HepG2 (cell line): ENCODE measurements at regions not wholly inside any gene's neighbourhood (a gene's known extent, or its start where the extent isn't known, plus 50 kb on each side); places are given as distances from the start of the nearest gene placed in this dataset.

ENCODE experiments used
- ATAC-seq: fragments of 200-7000 bp; cut with Tn5 transposase; 3 replicates; pipeline ENCODE4 v1.9.1; 2020; ENCODE audit warnings: mild to moderate bottlenecking, moderate library complexity
- BruUV-seq: library from RNA; stranded (reverse); fragments of 400-500 nt; replicated peaks from 2 replicates; lab custom pipeline; 2021; lab: Mats Ljungman, UMichigan
- CTCF ChIA-PET: fragments of 300-600 bp; formaldehyde crosslinking; extraction: SDS; loops from one replicate; lab custom pipeline; 2021; ENCODE audit warnings: low total read pairs, inconsistent platforms, low intra/inter-chr PET ratio; lab: Yijun Ruan, JAX
- POLR2A ChIA-PET: fragments of 350-600 bp; sonication (Branson Sonifier 250); formaldehyde crosslinking; loops from one replicate; lab custom pipeline; 2020; ENCODE audit warnings: antibody characterized with exemption, inconsistent platforms; lab: Yijun Ruan, JAX
- DNase-seq: peaks from one replicate; pipeline ENCODE4 v3.0.0-alpha.2; 2015; ENCODE audit warnings: low spot score
- FAIRE-seq: peaks from 3 replicates; lab custom pipeline; 2011; peaks lifted over from hg19 to GRCh38; lab: Jason Lieb, UNC
- H2AFZ ChIP-seq: one replicate; pipeline ENCODE4 v1.6.1; 2011; ENCODE audit warnings: low read length, inconsistent platforms
- H3K27ac ChIP-seq: fragments of 300-600 bp; 3 replicates; pipeline ENCODE4 v1.8.0; 2011; ENCODE audit warnings: mixed run types, mild to moderate bottlenecking, mixed read lengths, low read length, inconsistent platforms; ENCODE audit not compliant: insufficient read depth; ENCODE audit errors: extremely low read length
- H3K27me3 ChIP-seq, 2 experiments: fragments of 200-600 bp in 1 of 2; 2 replicates in 1 of 2; 3 replicates in 1 of 2; pipeline versions ENCODE4 v1.6.0 to v1.8.0; 2011; ENCODE audit warnings: low read length in 2 of 2, mild to moderate bottlenecking in 2 of 2, moderate library complexity in 2 of 2, inconsistent platforms in 1 of 2; ENCODE audit not compliant: insufficient read depth in 2 of 2, control insufficient read depth in 1 of 2
- H3K36me3 ChIP-seq, 2 experiments: fragments of 200-600 bp in 1 of 2; replicated peaks in 1 of 2; 2 replicates in 1 of 2; 3 replicates in 1 of 2; pipeline versions ENCODE4 v1.5.1 to v1.8.0; 2011; ENCODE audit warnings: low read length in 2 of 2, inconsistent platforms in 1 of 2; ENCODE audit not compliant: insufficient read depth in 2 of 2, control insufficient read depth in 1 of 2
- H3K4me1 ChIP-seq: 2 replicates; pipeline ENCODE4 v1.5.1; 2012; ENCODE audit warnings: low read length, inconsistent platforms; ENCODE audit not compliant: insufficient read depth
- H3K4me2 ChIP-seq: 2 replicates; pipeline ENCODE4 v1.6.0; 2011; ENCODE audit warnings: low read depth, low read length, inconsistent platforms
- H3K4me3 ChIP-seq, 3 experiments: fragments of 200-600 bp in 1 of 3; sonication (generic), shearing (Covaris generic) in 1 of 3; replicated peaks in 1 of 3; 2 replicates each; pipeline ENCODE4 v1.5.1; 2011 to 2016; ENCODE audit warnings: low read length in 3 of 3, inconsistent platforms in 2 of 3, low read depth in 2 of 3, mild to moderate bottlenecking in 2 of 3, control low read depth in 1 of 3, mixed read lengths in 1 of 3; ENCODE audit not compliant: insufficient read depth in 1 of 3
- H3K79me2 ChIP-seq: one replicate; pipeline ENCODE4 v1.6.1; 2011; ENCODE audit warnings: low read length, inconsistent platforms; ENCODE audit not compliant: insufficient read depth
- H3K9ac ChIP-seq: 2 replicates; pipeline ENCODE4 v1.6.0; 2011; ENCODE audit warnings: mild to moderate bottlenecking, low read depth, low read length, inconsistent platforms; ENCODE audit not compliant: insufficient read depth
- H3K9me3 ChIP-seq: 2 replicates; pipeline ENCODE4 v1.5.1; 2012; ENCODE audit warnings: mild to moderate bottlenecking, low read length
- H4K20me1 ChIP-seq: 2 replicates; pipeline ENCODE4 v1.6.0; 2011; ENCODE audit warnings: inconsistent platforms, mild to moderate bottlenecking, low read length, moderate library complexity; ENCODE audit not compliant: insufficient read depth
- GABPB1 ChIP-seq: IDR thresholded peaks from 2 replicates; pipeline ENCODE4 v1.6.1; 2016; ENCODE audit warnings: mild to moderate bottlenecking, missing genetic modification reagents, moderate library complexity, missing compliant biosample characterization
- MTA1 ChIP-seq: sonication (generic); formaldehyde crosslinking; IDR thresholded peaks from 2 replicates; pipeline ENCODE4 v1.4.0; 2020; ENCODE audit warnings: missing genetic modification reagents, mild to moderate bottlenecking, borderline replicate concordance
- NFYC ChIP-seq: IDR thresholded peaks from 2 replicates; pipeline ENCODE4 v1.6.1; 2016; ENCODE audit warnings: missing genetic modification reagents, missing compliant biosample characterization
- NKX3-1 ChIP-seq: sonication (generic); formaldehyde crosslinking; IDR thresholded peaks from 2 replicates; pipeline ENCODE4 v1.5.0; 2020; ENCODE audit warnings: missing genetic modification reagents
- NR2F6 ChIP-seq, 2 experiments: IDR thresholded peaks; 2 replicates each; pipeline ENCODE4 v1.6.1; 2016; ENCODE audit warnings: antibody characterized with exemption in 1 of 2, mild to moderate bottlenecking in 1 of 2
- RCOR2 ChIP-seq: IDR thresholded peaks from 2 replicates; pipeline ENCODE4 v1.6.1; 2016; ENCODE audit warnings: missing biosample characterization, missing genetic modification reagents
- RFX3 ChIP-seq: IDR thresholded peaks from 2 replicates; pipeline ENCODE4 v1.6.1; 2016; ENCODE audit warnings: missing biosample characterization, missing genetic modification reagents
- SMYD3 ChIP-seq: sonication (generic); formaldehyde crosslinking; IDR thresholded peaks from 2 replicates; pipeline ENCODE4 v1.8.1; 2023; ENCODE audit warnings: mild to moderate bottlenecking, missing genetic modification reagents
- U2AF2 ChIP-seq: fragments of 200-400 bp; formaldehyde crosslinking; IDR thresholded peaks from 2 replicates; pipeline ENCODE4 v1.6.1; 2017; ENCODE audit warnings: low read depth, mild to moderate bottlenecking, low read length
- ZNF124 ChIP-seq: sonication (generic); formaldehyde crosslinking; IDR thresholded peaks from 2 replicates; pipeline ENCODE4 v1.4.0; 2020; ENCODE audit warnings: missing genetic modification reagents
- ZNF230 ChIP-seq: sonication (generic); formaldehyde crosslinking; IDR thresholded peaks from 2 replicates; pipeline ENCODE4 v1.4.0; 2020; ENCODE audit warnings: mild to moderate bottlenecking, missing genetic modification reagents
- ZNF746 ChIP-seq: sonication (generic); formaldehyde crosslinking; IDR thresholded peaks from 2 replicates; pipeline ENCODE4 v1.8.0; 2022; ENCODE audit warnings: mild to moderate bottlenecking, missing genetic modification reagents
- WGBS: methylation state at CpG from one replicate; pipeline ENCODE4 v1.1.6; 2017; ENCODE audit warnings: low lambda C conversion rate; 5-methylcytosine and 5-hydroxymethylcytosine counted together
- in situ Hi-C: cut with HindIII; loops from 2 replicates; pipeline ENCODE4 v1.10.0; 2017; ENCODE audit warnings: low pct_unique_long_range_greater_than_20kb; ENCODE audit not compliant: extremely low pct_ligation_motif_present
- intact Hi-C: fragments of 100-400 bp; cut with micrococcal nuclease; formaldehyde crosslinking; loops from one replicate; pipeline ENCODE4 v1.10.0; 2022; ENCODE audit not compliant: unreplicated experiment
- TF ChIP-seq, protein P1 (sequence below): sonication (generic); formaldehyde crosslinking; IDR thresholded peaks from 2 replicates; pipeline ENCODE4 v1.4.0; 2020; ENCODE audit warnings: mild to moderate bottlenecking, missing genetic modification reagents, borderline replicate concordance
- TF ChIP-seq, protein P2 (sequence below): sonication (generic); formaldehyde crosslinking; IDR thresholded peaks from 2 replicates; pipeline ENCODE4 v1.4.0; 2020; ENCODE audit warnings: mild to moderate bottlenecking, missing genetic modification reagents
- TF ChIP-seq, protein P3 (sequence below): sonication (generic); formaldehyde crosslinking; IDR thresholded peaks from 2 replicates; pipeline ENCODE4 v1.5.1; 2020; ENCODE audit warnings: mild to moderate bottlenecking, missing genetic modification reagents, borderline replicate concordance
- TF ChIP-seq, protein P4 (sequence below): sonication (generic); formaldehyde crosslinking; IDR thresholded peaks from 2 replicates; pipeline ENCODE4 v1.4.0; 2020; ENCODE audit warnings: missing genetic modification reagents, borderline replicate concordance
- TF ChIP-seq, protein P5 (sequence below): fragments of 450-650 bp; IDR thresholded peaks from 2 replicates; pipeline ENCODE4 v1.6.1; 2017

DNA sequence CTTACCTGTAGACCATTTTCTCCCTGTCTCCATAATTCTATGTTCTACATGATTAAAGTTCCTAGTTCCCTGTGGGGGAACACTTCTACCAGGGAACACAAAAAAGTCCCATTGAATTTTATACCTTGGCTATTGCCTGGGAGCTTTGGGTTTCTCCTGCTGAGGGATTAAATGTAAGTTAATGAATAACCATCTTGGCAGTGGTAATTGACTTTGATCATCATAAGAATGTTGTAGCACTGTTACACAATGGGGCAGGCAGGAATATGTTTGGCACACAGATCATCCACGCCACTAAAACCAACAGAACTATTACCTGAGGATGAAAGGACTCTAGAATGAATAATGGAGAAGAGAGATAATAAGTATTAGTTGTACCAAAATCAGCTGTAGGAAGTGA lies 1106.2 kb upstream of the GJE1 start:
- Histone ChIP-seq H2AFZ (no peak overlapping the region), H3K9me3 (peaks cover 27% of the 10 kb centered on the region), H3K9ac (no peak overlapping the region), H4K20me1 (no peaks in the 10 kb centered on the region), H3K27ac (no peak overlapping the region), H3K27me3 (no peaks in the 10 kb centered on the region), H3K79me2 (no peaks in the 10 kb centered on the region), H3K4me2 (no peak overlapping the region), H3K4me3 (no peak overlapping the region), H3K4me1 (peaks cover 17% of the 10 kb centered on the region), H3K36me3 (no peaks in the 10 kb centered on the region)
- WGBS: 0% methylated on average over 1 of the region's 1 CpG
- DNase-seq (peak; percentile 81), ATAC-seq (peak; percentile 93), FAIRE-seq (peak; percentile 47)
- in situ Hi-C loops (no loop called here), intact Hi-C loops (loop anchor here (2.0 kb wide), 1 partner anchor 50 kb away; no protein-coding TSS in a partner anchor)
- POLR2A ChIA-PET: interaction anchor here (0.6 kb wide), 1 partner anchor 354 kb away, joined by 4 read pairs; no protein-coding TSS in a partner anchor
- no TSS peak for BruUV-seq
- CTCF ChIA-PET: no interaction called here
- no peak for TF ChIP-seq MTA1
- TF ChIP-seq, protein P1, sequence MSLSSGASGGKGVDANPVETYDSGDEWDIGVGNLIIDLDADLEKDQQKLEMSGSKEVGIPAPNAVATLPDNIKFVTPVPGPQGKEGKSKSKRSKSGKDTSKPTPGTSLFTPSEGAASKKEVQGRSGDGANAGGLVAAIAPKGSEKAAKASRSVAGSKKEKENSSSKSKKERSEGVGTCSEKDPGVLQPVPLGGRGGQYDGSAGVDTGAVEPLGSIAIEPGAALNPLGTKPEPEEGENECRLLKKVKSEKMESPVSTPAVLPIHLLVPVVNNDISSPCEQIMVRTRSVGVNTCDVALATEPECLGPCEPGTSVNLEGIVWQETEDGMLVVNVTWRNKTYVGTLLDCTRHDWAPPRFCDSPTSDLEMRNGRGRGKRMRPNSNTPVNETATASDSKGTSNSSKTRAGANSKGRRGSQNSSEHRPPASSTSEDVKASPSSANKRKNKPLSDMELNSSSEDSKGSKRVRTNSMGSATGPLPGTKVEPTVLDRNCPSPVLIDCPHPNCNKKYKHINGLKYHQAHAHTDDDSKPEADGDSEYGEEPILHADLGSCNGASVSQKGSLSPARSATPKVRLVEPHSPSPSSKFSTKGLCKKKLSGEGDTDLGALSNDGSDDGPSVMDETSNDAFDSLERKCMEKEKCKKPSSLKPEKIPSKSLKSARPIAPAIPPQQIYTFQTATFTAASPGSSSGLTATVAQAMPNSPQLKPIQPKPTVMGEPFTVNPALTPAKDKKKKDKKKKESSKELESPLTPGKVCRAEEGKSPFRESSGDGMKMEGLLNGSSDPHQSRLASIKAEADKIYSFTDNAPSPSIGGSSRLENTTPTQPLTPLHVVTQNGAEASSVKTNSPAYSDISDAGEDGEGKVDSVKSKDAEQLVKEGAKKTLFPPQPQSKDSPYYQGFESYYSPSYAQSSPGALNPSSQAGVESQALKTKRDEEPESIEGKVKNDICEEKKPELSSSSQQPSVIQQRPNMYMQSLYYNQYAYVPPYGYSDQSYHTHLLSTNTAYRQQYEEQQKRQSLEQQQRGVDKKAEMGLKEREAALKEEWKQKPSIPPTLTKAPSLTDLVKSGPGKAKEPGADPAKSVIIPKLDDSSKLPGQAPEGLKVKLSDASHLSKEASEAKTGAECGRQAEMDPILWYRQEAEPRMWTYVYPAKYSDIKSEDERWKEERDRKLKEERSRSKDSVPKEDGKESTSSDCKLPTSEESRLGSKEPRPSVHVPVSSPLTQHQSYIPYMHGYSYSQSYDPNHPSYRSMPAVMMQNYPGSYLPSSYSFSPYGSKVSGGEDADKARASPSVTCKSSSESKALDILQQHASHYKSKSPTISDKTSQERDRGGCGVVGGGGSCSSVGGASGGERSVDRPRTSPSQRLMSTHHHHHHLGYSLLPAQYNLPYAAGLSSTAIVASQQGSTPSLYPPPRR: no peak
- no peak for TF ChIP-seq SMYD3 (CRISPR knock-in tag)
- TF ChIP-seq GABPB1: no peak
- TF ChIP-seq ZNF230 (CRISPR knock-in tag): no peak
- TF ChIP-seq NKX3-1 (CRISPR knock-in tag): no peak
- TF ChIP-seq RFX3: no peak
- TF ChIP-seq, protein P2, sequence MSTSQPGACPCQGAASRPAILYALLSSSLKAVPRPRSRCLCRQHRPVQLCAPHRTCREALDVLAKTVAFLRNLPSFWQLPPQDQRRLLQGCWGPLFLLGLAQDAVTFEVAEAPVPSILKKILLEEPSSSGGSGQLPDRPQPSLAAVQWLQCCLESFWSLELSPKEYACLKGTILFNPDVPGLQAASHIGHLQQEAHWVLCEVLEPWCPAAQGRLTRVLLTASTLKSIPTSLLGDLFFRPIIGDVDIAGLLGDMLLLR (CRISPR knock-in tag): no peak
- no peak for TF ChIP-seq RCOR2 (CRISPR knock-in tag)
- TF ChIP-seq, protein P3, sequence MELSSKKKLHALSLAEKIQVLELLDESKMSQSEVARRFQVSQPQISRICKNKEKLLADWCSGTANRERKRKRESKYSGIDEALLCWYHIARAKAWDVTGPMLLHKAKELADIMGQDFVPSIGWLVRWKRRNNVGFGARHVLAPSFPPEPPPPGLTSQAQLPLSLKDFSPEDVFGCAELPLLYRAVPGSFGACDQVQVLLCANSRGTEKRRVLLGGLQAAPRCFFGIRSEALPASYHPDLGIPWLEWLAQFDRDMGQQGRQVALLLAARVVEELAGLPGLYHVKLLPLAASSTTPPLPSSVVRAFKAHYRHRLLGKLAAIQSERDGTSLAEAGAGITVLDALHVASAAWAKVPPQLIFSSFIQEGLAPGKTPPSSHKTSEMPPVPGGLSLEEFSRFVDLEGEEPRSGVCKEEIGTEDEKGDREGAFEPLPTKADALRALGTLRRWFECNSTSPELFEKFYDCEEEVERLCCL (CRISPR knock-in tag): no peak
- TF ChIP-seq NR2F6 (IDR thresholded peaks at IDR 0.05): no peak
- TF ChIP-seq NR2F6 (CRISPR knock-in tag; IDR thresholded peaks at IDR 0.05): 0 out of 2 replicates have a peak, but pooled peaks have one; percentile 7
- TF ChIP-seq, protein P4, sequence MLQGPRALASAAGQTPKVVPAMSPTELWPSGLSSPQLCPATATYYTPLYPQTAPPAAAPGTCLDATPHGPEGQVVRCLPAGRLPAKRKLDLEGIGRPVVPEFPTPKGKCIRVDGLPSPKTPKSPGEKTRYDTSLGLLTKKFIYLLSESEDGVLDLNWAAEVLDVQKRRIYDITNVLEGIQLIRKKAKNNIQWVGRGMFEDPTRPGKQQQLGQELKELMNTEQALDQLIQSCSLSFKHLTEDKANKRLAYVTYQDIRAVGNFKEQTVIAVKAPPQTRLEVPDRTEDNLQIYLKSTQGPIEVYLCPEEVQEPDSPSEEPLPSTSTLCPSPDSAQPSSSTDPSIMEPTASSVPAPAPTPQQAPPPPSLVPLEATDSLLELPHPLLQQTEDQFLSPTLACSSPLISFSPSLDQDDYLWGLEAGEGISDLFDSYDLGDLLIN: no peak
- no peak for TF ChIP-seq NFYC
- TF ChIP-seq U2AF2: no peak
- TF ChIP-seq, protein P5, sequence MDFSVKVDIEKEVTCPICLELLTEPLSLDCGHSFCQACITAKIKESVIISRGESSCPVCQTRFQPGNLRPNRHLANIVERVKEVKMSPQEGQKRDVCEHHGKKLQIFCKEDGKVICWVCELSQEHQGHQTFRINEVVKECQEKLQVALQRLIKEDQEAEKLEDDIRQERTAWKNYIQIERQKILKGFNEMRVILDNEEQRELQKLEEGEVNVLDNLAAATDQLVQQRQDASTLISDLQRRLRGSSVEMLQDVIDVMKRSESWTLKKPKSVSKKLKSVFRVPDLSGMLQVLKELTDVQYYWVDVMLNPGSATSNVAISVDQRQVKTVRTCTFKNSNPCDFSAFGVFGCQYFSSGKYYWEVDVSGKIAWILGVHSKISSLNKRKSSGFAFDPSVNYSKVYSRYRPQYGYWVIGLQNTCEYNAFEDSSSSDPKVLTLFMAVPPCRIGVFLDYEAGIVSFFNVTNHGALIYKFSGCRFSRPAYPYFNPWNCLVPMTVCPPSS: no peak
- no peak for TF ChIP-seq ZNF746
- no peak for TF ChIP-seq ZNF124
